Psoas muscle (tissue), 7 donors: ENCODE measurements at regions not wholly inside any gene's neighbourhood (a gene's known extent, or its start where the extent isn't known, plus 50 kb on each side); places are given as distances from the start of the nearest gene placed in this dataset.

ENCODE experiments used
- ATAC-seq, 4 donors: fragments of 200-7000 bp; cut with Tn5 transposase; one replicate each; pipeline ENCODE4 v1.9.1; 2020; ENCODE audit warnings: moderate library complexity in 3 of 4, mild to moderate bottlenecking in 2 of 4
- DNase-seq, 2 donors: peaks; one replicate each; pipeline ENCODE4 v3.0.0-alpha.2; 2020
- H3K27ac ChIP-seq: fragments of 200-600 bp; one replicate; pipeline ENCODE4 v1.8.0; 2022
- H3K27me3 ChIP-seq, 3 donors: fragments of 200-600 bp in 1 of 3; one replicate each; pipeline versions ENCODE4 v1.6.1 to v1.8.0; 2013 to 2022; ENCODE audit warnings: low read length in 2 of 3, mild to moderate bottlenecking in 2 of 3, moderate library complexity in 1 of 3; ENCODE audit not compliant: insufficient read depth in 3 of 3
- H3K36me3 ChIP-seq, 2 donors: fragments of 200-600 bp in 1 of 2; one replicate each; pipeline versions ENCODE4 v1.6.1 to v1.8.0; 2013 to 2022; ENCODE audit warnings: low read depth in 1 of 2, mild to moderate bottlenecking in 1 of 2, moderate library complexity in 1 of 2; ENCODE audit not compliant: insufficient read depth in 1 of 2
- H3K4me1 ChIP-seq: fragments of 200-600 bp; one replicate; pipeline ENCODE4 v1.8.0; 2022
- H3K4me3 ChIP-seq: fragments of 200-600 bp; one replicate; pipeline ENCODE4 v1.8.0; 2022; ENCODE audit warnings: mild to moderate bottlenecking
- H3K9me3 ChIP-seq: fragments of 200-600 bp; one replicate; pipeline ENCODE4 v1.8.0; 2022
- CTCF ChIP-seq: fragments of 200-600 bp; IDR thresholded peaks from one replicate; pipeline ENCODE4 v1.8.0; 2022; ENCODE audit warnings: antibody characterized with exemption
- WGBS, 3 donors: extraction: QIAGEN DNeasy Blood & Tissue Kit; methylation state at CpG; one replicate each; pipeline versions ENCODE4 v1.1.6 to v1.1.7; 2013; 5-methylcytosine and 5-hydroxymethylcytosine counted together
- intact Hi-C, 2 donors: fragments of 100-400 bp; cut with DNase I; formaldehyde crosslinking; loops; one replicate each; pipeline versions ENCODE4 v1.11.0 to v1.14.2; 2022
- donor health status: healthy with polysubstance abuse.
- donor health status: DM: no; HTN: no; CAD: no; lungs with moderate emphysema.
- donor health status: Bipolar disorder and iron deficiency.
- donor health status: healthy.
- donor health status: DM: yes; HTN: yes; CAD: no.
- donor health status: DM: no; HTN: no; CAD: no.
- donor health status: DM: yes; HTN: yes; CAD: no.

- no peak overlapping the region for H3K27ac ChIP-seq
- H3K9me3 ChIP-seq, result no peaks in the 10 kb centered on the region
- H3K36me3 ChIP-seq, result no peaks in the 10 kb centered on the region
- no peaks in the 10 kb centered on the region for H3K27me3 ChIP-seq
- no peak for TF ChIP-seq CTCF
- ATAC-seq (no peak), DNase-seq (no peak)
- H3K4me3 ChIP-seq, result no peak overlapping the region
- intact Hi-C loops, result no loop called here
- WGBS, 3 donors, result 51 to 63% (median 61%) methylated on average over 2 of the region's 2 CpGs
- no peaks in the 10 kb centered on the region for H3K4me1 ChIP-seq
These were observed 525.3 kb downstream of the SUCLG1 start for GRCh38 chr2:83933749-83934148.

GRCh38 chr2:83923531-83923930, 535.5 kb downstream of the SUCLG1 start:
- WGBS, 3 donors, result 40 to 50% (median 49%) methylated on average over 2 of the region's 2 CpGs
- Histone ChIP-seq H3K4me3 (no peak overlapping the region), H3K27me3 (no peaks in the 10 kb centered on the region), H3K27ac (no peak overlapping the region), H3K36me3 (no peaks in the 10 kb centered on the region), H3K9me3 (no peaks in the 10 kb centered on the region), H3K4me1 (no peaks in the 10 kb centered on the region)
- TF ChIP-seq CTCF, result no peak
- ATAC-seq (no peak), DNase-seq (no peak)
- intact Hi-C loops, result no loop called here

GRCh38 chr2:83916559-83916958, 542.5 kb downstream of the SUCLG1 start:
- no peak for ATAC-seq
- DNase-seq, result no peak
- Histone ChIP-seq H3K27me3 (no peaks in the 10 kb centered on the region), H3K4me1 (no peaks in the 10 kb centered on the region), H3K9me3 (no peaks in the 10 kb centered on the region), H3K4me3 (no peak overlapping the region), H3K27ac (no peak overlapping the region), H3K36me3 (no peaks in the 10 kb centered on the region)
- TF ChIP-seq CTCF, result no peak
- intact Hi-C loops, result no loop called here

- TF ChIP-seq CTCF, result no peak
- ATAC-seq (no peak), DNase-seq (no peak)
- intact Hi-C loops, result no loop called here
- Histone ChIP-seq H3K36me3 (no peaks in the 10 kb centered on the region), H3K27ac (no peak overlapping the region), H3K27me3 (no peaks in the 10 kb centered on the region), H3K9me3 (no peaks in the 10 kb centered on the region), H3K4me3 (no peak overlapping the region), H3K4me1 (no peaks in the 10 kb centered on the region)
These were observed 543.7 kb downstream of the SUCLG1 start for GRCh38 chr2:83915381-83915780.

GRCh38 chr2:83908750-83909149, 550.3 kb downstream of the SUCLG1 start:
- Histone ChIP-seq H3K27me3 (no peaks in the 10 kb centered on the region), H3K9me3 (no peaks in the 10 kb centered on the region), H3K27ac (no peak overlapping the region), H3K4me3 (no peak overlapping the region), H3K4me1 (no peaks in the 10 kb centered on the region), H3K36me3 (no peaks in the 10 kb centered on the region)
- no peak for ATAC-seq
- intact Hi-C loops, result no loop called here
- TF ChIP-seq CTCF, result no peak
- DNase-seq, result no peak
